ENCODE measurements at regions not wholly inside any gene's neighbourhood (a gene's known extent, or its start where the extent isn't known, plus 50 kb on each side); places are given as distances from the start of the nearest gene placed in this dataset.

GRCh38 chr3:84510007-84510406, 448.8 kb upstream of the CADM2 start:
- dilution Hi-C loops (cut with MboI; ENCODE audit: extremely low pct_ligation_motif_present, low sequenced_read_pairs), result no loop called here
- DNase-seq (ENCODE audit: low read depth, low spot score) (no peak), FAIRE-seq (no peak)
- H3K36me3 ChIP-seq (ENCODE audit: control insufficient read depth in 2 of 2, extremely low read depth in 1 of 2, insufficient read depth in 2 of 2, low read length in 2 of 2), result no peaks in the 10 kb centered on the region
- no peak overlapping the region for H2AFZ ChIP-seq (ENCODE audit: control insufficient read depth, low read length)
- no peak overlapping the region for H3K27ac ChIP-seq (ENCODE audit: control insufficient read depth, insufficient read depth, low read length)
- no peak overlapping the region for H3K9ac ChIP-seq (ENCODE audit: control insufficient read depth, extremely low read depth, insufficient read depth, low read length)
- H3K79me2 ChIP-seq (ENCODE audit: control insufficient read depth, insufficient read depth, low read length), result no peaks in the 10 kb centered on the region
- H3K27me3 ChIP-seq (ENCODE audit: control insufficient read depth, extremely low read depth, insufficient read depth, low read length), result no peaks in the 10 kb centered on the region
- H3K9me3 ChIP-seq (ENCODE audit: control insufficient read depth, low read depth, low read length), result no peaks in the 10 kb centered on the region
- no peaks in the 10 kb centered on the region for H4K20me1 ChIP-seq (ENCODE audit: control insufficient read depth, extremely low read depth, insufficient read depth, low read length)
- H3K9me1 ChIP-seq (ENCODE audit: control insufficient read depth, extremely low read depth, insufficient read depth, low read length), result no peaks in the 10 kb centered on the region
- no peak overlapping the region for H3K4me3 ChIP-seq (ENCODE audit: control insufficient read depth in 2 of 3, extremely low read depth in 1 of 3, insufficient read depth in 2 of 3, low read depth in 1 of 3, low read length in 3 of 3)
- no peak overlapping the region for H3K4me2 ChIP-seq (ENCODE audit: control insufficient read depth, extremely low read depth, insufficient read depth, low read depth, low read length)
- H3K4me1 ChIP-seq (ENCODE audit: control insufficient read depth, extremely low read depth, insufficient read depth, low read length), result no peaks in the 10 kb centered on the region
- TF ChIP-seq EZH2 (IDR thresholded peaks at IDR 0.05; ENCODE audit: low read length), result no peak
- TF ChIP-seq CTCF (optimal IDR thresholded peaks at IDR 0.05 in 1 of 3, IDR thresholded peaks at IDR 0.05 in 1 of 3, conservative IDR thresholded peaks at IDR 0.05 in 1 of 3; ENCODE audit: extremely low read depth in 1 of 3, insufficient read depth in 2 of 3, low read length in 3 of 3), result no peak

GRCh38 chr3:84522893-84523292, 435.9 kb upstream of the CADM2 start:
- H3K27me3 ChIP-seq (ENCODE audit: control insufficient read depth, extremely low read depth, insufficient read depth, low read length), result no peaks in the 10 kb centered on the region
- H3K9me3 ChIP-seq (ENCODE audit: control insufficient read depth, low read depth, low read length), result no peaks in the 10 kb centered on the region
- FAIRE-seq, result no peak
- dilution Hi-C loops (cut with MboI; ENCODE audit: extremely low pct_ligation_motif_present, low sequenced_read_pairs), result no loop called here
- H3K9me1 ChIP-seq (ENCODE audit: control insufficient read depth, extremely low read depth, insufficient read depth, low read length), result no peaks in the 10 kb centered on the region
- no peak overlapping the region for H3K4me3 ChIP-seq (ENCODE audit: control insufficient read depth in 2 of 3, extremely low read depth in 1 of 3, insufficient read depth in 2 of 3, low read depth in 1 of 3, low read length in 3 of 3)
- H3K27ac ChIP-seq (ENCODE audit: control insufficient read depth, insufficient read depth, low read length), result no peak overlapping the region
- no peak overlapping the region for H2AFZ ChIP-seq (ENCODE audit: control insufficient read depth, low read length)
- no peak for TF ChIP-seq EZH2 (IDR thresholded peaks at IDR 0.05; ENCODE audit: low read length)
- TF ChIP-seq CTCF (optimal IDR thresholded peaks at IDR 0.05 in 1 of 3, IDR thresholded peaks at IDR 0.05 in 1 of 3, conservative IDR thresholded peaks at IDR 0.05 in 1 of 3; ENCODE audit: extremely low read depth in 1 of 3, insufficient read depth in 2 of 3, low read length in 3 of 3), result no peak
- no peak for DNase-seq (ENCODE audit: low read depth, low spot score)
- H3K79me2 ChIP-seq (ENCODE audit: control insufficient read depth, insufficient read depth, low read length), result no peaks in the 10 kb centered on the region
- no peaks in the 10 kb centered on the region for H3K4me1 ChIP-seq (ENCODE audit: control insufficient read depth, extremely low read depth, insufficient read depth, low read length)
- H4K20me1 ChIP-seq (ENCODE audit: control insufficient read depth, extremely low read depth, insufficient read depth, low read length), result no peaks in the 10 kb centered on the region
- no peak overlapping the region for H3K9ac ChIP-seq (ENCODE audit: control insufficient read depth, extremely low read depth, insufficient read depth, low read length)
- H3K4me2 ChIP-seq (ENCODE audit: control insufficient read depth, extremely low read depth, insufficient read depth, low read depth, low read length), result no peak overlapping the region
- H3K36me3 ChIP-seq (ENCODE audit: control insufficient read depth in 2 of 2, extremely low read depth in 1 of 2, insufficient read depth in 2 of 2, low read length in 2 of 2), result no peaks in the 10 kb centered on the region
